DMS 273 treated with DMSO at 0.1 percent for 48 hours (cell line): ENCODE measurements at regions not wholly inside any gene's neighbourhood (a gene's known extent, or its start where the extent isn't known, plus 50 kb on each side); places are given as distances from the start of the nearest gene placed in this dataset.
"Not testable (repeated sequence)": the region's sequence is repeated elsewhere in the genome, so short reads cannot be mapped to it uniquely, and the experiment has no call there.

Experiments used
- DNase-seq: peaks from one replicate; lab custom pipeline; 2025; lab: John Stamatoyannopoulos, UW

- DNase-seq, result no peak
Measured at GRCh38 chr2:145591109-145591809, 1071.3 kb upstream of the ZEB2 start.

- no peak for DNase-seq
Measured at GRCh38 chr2:145587922-145588321, 1068.0 kb upstream of the ZEB2 start.

DNA sequence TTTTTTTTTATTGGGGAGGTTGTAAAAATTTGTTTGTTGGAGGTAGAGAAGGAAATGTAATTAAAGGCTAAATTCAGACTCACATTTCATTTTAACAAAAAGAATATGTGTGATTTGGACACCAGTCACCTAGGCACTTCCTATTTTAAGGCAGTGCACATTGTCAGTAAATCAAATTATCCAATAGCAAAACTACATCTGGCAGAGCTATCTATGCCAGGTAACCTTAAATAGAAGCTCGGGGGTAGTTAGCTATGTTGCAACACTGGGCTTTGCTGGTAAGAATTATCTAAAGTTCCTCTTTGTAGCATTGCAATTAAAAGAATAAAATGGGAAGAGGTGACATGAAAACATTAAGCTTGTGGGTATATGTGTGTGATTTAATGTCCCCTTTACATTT is 1064.4 kb upstream of the ZEB2 start:
- no peak for DNase-seq

DNA sequence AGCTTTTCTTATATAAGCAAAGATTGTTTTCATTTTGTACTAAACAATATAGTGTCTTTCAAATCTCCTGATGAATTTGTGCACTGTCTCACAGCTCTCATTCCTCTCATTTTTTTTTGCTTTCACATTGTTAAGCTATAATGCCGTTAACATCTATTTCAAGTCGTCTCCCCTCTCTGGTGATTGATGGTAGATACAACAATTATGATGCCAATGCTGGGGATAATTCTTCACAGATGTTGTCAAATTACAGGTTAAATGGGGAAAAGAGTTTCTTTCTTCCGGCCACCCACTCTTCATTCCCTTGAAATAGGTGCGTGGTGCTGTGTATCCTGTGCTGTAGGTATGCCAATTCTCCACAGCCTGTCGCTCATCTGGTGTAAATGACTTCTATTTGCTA is 1053.7 kb upstream of the ZEB2 start:
- DNase-seq, result no peak

DNA sequence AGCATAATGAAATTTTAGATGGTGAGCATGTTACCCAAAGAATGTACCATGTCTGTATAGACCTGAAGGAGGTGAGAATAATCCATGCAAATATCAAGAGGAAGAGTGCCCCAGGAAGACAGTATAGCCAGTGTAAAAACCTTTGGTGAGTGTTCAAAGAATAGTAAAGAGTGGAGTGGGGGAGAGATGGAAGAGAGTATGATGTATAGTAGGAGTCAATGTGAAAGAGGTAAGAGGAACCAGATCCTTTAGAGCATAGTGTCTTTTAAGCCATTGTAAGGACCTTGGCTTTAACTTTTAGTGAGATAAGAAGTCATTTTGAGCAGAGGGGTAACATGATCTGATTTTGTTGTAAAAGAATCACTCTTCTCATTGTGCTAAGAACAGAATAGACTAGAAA is 1052.3 kb upstream of the ZEB2 start:
- DNase-seq, result no peak

DNA sequence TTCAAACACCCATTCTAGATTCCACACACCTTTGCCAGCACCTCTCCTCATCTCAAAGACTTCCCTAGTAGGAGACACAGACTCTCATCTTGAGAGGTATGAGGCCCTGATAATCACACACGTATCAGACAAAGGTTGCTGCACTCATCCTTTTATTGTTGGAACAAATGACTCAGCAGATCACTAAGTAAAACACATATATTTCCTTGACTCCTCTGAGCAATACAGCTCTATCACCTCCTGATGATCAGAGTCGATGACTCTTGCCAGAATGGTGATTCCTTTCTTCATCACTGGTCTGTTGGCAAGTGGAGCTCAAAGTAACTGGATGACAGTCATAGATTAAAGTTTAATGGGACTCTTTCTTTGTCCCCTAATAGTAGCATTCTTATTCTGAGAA is 1049.2 kb upstream of the ZEB2 start:
- DNase-seq, result no peak

- no peak for DNase-seq
Measured at GRCh38 chr2:145563741-145564615, 1044.1 kb upstream of the ZEB2 start.

- DNase-seq, result no peak
Measured at GRCh38 chr2:145561152-145561551, 1041.2 kb upstream of the ZEB2 start.

GRCh38 chr2:145558617-145559350 is 1038.9 kb upstream of the ZEB2 start:
- DNase-seq, result no peak

DNA sequence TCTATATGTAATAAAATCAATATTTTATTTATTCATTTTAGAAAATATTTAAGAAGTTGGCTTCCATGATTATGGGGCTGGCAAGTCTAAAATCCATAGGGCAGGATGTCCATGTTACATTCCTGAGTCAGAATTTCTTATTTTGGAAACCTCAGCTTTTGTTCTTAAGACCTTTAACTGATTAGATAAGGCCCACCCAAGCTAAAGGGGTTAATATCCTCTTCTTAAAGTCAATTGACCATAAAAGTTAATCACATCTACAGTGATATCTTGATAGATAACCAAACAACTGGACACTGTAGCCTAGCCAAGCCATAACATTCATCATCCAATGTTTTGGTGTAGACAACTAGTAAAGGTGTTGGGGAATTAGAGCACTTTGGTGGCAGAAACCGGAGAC is 1035.4 kb upstream of the ZEB2 start:
- DNase-seq, result no peak

DNA sequence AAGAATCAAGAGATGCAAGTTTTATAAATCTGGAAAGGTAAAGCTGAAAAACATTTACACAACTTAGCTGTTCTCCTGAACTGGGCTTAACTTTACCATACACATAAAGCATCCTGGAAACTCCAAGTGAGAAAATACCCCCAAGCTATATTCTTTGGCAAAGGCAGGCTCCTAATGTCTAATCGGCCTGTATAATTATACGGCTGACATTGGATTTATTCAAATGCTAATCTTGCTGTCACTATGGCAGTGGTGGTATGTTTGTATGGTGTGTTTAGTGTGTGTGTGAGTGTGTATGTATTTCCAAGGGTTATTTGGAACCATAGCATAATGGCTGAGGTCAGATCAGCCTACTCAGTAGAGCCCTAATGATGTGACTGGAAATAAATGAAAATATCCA is 1031.8 kb upstream of the ZEB2 start:
- DNase-seq, result no peak

GRCh38 chr2:145548479-145548878 is 1028.6 kb upstream of the ZEB2 start:
- DNase-seq, result no peak

DNA sequence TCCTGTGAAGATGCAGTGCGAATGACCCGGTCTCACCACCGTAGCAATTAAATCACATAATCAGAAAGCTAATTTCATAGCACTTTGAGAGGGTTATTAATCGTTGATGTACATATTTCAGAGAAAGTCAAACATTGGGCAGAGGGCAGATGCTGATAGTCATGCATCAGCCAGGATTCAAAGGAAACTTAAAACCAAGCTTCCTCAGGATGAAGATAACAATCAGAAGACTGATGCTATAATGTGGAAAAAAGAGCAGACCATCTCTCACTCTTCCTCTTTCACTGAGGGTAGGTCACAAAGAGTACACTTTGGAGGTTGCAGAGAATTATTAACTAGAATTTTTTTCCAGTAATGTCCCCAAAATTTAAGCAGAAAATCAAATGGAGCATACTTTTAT is 1027.7 kb upstream of the ZEB2 start:
- no peak for DNase-seq

DNA sequence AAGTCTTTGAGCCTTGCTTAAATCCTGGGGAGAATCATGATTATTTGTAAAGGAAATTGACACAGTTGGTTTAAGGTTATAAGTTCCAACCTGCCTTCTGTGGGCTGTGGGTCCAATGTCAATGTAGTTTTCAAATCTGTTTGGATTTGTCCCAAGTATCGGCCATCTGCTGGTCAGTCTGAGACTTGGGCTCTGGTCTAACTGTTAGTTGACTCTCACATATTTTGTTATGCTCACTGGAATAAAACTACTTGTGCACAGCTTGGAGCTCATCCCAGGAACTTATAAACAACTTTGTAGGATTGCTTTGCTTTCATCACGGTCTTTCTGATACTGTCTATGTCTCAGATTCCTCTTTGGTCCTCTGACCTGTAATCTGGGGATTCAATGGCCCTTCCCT is 1026.2 kb upstream of the ZEB2 start:
- DNase-seq, result no peak

- DNase-seq, result no peak
Measured at GRCh38 chr2:145543856-145544255, 1023.9 kb upstream of the ZEB2 start.

DNA sequence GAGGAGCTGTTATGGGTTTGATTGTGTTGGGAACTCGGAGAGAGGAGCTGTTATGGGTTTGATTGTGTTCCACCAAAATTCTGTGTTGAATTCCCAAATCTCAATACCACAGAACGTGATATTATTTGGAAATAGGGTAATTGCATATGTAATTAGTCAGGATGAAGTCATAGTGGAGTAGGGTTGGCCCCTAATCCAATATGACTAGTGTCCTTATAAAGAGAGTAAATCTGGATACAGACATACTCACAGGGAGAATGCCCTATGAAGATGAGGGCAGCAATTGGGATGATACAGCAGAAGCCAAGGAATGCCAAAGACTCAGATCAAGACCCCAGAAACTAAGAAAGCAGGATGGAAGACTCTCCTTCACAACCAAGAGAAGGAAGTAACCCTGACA is 1023.2 kb upstream of the ZEB2 start:
- no peak for DNase-seq

DNA sequence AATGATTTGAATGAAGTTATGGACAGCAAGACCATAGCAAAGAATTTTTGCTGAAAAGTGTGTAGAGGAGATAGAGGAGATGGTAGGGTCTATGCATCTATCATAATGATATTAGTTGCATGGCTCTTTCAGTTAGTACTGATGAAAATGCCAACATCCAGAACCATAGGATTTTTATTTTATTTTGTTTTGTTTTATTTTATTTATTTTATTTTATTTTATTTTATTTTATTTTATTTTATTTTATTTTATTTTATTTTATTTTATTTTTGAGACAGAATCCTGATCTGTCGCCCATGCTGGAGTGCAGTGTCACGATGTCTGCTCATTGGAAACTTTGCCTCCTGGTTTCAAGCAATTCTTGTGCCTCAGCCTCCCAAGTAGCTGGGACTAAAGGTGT is 1021.1 kb upstream of the ZEB2 start:
- DNase-seq, result no peak

DNA sequence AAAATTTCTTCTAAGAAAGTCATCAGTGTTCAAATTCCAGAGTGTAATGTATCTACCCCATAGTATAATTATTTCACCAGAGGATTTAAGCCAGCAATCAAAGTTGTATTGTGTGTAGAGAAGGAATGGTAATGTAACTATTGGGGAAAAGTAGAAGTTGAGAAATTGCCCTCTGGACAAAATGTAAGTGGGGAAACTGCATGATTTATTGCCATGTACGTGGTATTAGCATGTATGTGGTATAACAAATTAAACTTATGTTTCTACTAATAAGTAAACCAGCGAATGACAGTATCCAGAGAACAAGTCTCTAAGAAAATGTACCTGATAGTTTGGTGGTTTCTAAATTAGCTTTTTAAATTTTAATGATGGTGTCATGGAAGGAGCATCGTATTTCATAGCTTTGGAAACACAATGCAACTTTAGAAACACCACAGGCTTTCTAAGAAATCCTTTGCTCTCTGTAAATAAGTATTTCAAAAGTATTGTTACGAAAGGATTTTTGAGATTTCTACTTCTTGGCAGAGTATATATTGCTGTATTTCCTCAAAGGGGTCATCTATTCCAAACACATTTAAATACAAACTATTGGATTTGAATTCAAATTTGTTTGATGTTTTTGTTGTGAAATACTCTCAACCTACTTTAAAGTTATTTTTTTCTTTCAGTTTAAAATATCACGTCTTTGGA is 1018.9 kb upstream of the ZEB2 start:
- DNase-seq, result no peak

DNA sequence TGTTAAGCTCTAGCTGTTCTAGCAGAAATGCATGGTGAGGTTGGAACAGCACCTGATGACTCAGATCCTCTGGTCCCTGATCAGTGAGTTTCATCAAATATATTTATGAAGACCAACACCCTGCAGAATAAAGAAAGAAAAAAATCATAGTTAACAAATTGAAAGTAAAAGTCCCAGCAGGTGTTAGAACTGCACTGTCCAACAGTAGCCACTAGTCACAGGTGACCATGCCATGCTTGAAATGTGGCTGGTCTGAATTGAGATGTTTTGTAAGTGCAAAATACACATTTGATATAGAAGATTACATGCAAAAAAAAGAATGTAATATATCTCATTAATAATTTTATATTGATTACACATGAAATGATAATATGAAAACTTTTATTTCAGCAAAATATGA is 1010.7 kb upstream of the ZEB2 start:
- no peak for DNase-seq

- DNase-seq, result no peak
Measured at GRCh38 chr2:145524836-145525235, 1004.9 kb upstream of the ZEB2 start.

DNA sequence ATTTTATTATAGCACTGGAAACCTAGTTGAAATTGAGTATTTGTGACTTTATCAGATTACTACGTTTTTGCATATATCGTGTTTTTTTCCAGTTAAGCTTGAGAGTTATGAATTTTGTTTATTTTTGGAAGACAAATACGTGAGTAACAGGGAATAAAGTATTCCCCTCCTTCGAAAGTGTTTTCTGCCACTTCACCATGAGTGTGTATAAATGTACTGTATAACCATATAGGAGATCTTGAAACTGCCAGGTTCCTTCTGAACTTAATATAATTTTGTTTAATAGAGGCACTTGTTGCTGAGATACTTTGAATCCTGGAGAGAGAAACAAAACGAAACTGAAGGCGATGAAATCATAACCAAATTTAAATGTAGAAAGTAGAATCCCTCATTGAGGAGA is 1004.4 kb upstream of the ZEB2 start:
- no peak for DNase-seq

DNA sequence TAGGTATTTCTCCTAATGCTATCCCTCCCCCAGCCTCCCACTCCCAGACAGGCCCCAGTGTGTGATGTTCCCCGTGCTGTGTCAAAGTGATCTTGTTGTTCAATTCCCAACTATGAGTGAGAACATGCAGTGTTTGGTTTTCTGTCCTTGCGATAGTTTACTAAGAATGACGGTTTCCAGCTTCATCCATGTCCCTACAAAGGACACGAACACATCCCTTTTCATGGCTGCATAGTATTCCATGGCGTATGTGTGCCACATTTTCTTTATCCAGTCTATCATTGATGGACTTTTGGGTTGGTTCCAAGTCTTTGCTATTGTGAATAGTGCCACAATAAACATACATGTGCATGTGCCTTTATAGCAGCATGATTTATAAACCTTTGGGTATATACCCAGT is 999.3 kb upstream of the ZEB2 start:
- DNase-seq, result not testable (repeated sequence)
